Retinal pigment epithelial cell (primary cell): ENCODE measurements at regions not wholly inside any gene's neighbourhood (a gene's known extent, or its start where the extent isn't known, plus 50 kb on each side); places are given as distances from the start of the nearest gene placed in this dataset.

ENCODE experiments used
- DNase-seq: peaks from one replicate; pipeline ENCODE4 v3.0.0-alpha.2; 2010; ENCODE audit warnings: low read depth
- H3K4me3 ChIP-seq: 2 replicates; pipeline ENCODE4 v1.5.1; 2011; ENCODE audit warnings: mild to moderate bottlenecking, low read length, control low read depth, moderate library complexity
- TF ChIP-seq, protein P1 (sequence below): conservative IDR thresholded peaks from 2 replicates; pipeline ENCODE4 v1.5.1; 2011; ENCODE audit warnings: low read depth, low read length, control low read depth, inconsistent platforms

- H3K4me3 ChIP-seq: no peak overlapping the region
- TF ChIP-seq, protein P1, sequence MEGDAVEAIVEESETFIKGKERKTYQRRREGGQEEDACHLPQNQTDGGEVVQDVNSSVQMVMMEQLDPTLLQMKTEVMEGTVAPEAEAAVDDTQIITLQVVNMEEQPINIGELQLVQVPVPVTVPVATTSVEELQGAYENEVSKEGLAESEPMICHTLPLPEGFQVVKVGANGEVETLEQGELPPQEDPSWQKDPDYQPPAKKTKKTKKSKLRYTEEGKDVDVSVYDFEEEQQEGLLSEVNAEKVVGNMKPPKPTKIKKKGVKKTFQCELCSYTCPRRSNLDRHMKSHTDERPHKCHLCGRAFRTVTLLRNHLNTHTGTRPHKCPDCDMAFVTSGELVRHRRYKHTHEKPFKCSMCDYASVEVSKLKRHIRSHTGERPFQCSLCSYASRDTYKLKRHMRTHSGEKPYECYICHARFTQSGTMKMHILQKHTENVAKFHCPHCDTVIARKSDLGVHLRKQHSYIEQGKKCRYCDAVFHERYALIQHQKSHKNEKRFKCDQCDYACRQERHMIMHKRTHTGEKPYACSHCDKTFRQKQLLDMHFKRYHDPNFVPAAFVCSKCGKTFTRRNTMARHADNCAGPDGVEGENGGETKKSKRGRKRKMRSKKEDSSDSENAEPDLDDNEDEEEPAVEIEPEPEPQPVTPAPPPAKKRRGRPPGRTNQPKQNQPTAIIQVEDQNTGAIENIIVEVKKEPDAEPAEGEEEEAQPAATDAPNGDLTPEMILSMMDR: no peak
- no peak for DNase-seq
These were observed 296.4 kb upstream of the DLGAP1 start for GRCh38 chr18:4751523-4751922.

DNA sequence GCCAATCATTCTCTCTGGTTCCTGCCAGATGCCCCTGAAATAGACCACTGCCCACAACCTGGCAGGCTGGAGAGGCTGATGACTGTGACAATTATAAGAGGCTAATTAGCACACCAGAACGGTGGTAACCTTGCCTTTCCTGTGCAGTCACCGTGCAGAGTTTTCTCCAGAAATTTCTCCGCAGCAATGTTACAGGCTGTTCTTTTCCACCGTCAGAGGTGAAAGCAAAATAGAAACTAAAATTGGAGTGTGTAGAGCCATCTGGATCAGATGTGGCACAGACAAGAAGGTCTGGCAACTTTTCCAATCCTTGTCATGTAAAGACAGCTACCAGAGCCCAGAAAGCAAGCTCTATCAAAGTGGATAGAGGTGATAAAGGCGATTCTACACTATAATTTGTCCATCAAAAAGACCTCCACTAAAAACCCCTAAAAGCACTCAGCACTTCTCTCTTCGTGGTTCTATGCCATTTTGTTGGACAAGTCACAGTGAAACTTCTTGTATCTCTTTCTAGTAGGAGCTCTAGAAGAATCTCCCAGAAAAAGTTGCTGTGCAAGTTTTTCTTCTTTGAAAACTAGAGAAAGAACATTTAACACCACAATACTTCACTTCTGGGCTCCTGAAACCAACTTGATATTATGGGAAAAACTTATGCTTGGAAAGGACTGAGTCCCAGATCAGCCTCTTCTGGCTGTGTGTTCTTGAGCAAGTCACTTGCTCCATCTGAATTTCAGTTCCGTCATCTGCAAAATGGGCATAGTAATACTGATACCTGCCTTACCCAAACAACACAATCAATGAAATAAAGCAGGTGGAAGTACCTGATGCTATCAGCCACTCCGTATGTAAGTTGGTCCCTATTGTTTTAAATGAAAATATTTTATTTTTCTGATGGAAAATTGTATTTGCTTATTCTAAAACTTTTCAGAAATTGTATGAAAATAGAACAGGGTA is 295.6 kb upstream of the DLGAP1 start:
- TF ChIP-seq, protein P1: no peak
- DNase-seq: no peak
- H3K4me3 ChIP-seq: no peak overlapping the region

- TF ChIP-seq, protein P1: no peak
- no peak overlapping the region for H3K4me3 ChIP-seq
- no peak for DNase-seq
These were observed 293.9 kb upstream of the DLGAP1 start for GRCh38 chr18:4748975-4749374.

DNA sequence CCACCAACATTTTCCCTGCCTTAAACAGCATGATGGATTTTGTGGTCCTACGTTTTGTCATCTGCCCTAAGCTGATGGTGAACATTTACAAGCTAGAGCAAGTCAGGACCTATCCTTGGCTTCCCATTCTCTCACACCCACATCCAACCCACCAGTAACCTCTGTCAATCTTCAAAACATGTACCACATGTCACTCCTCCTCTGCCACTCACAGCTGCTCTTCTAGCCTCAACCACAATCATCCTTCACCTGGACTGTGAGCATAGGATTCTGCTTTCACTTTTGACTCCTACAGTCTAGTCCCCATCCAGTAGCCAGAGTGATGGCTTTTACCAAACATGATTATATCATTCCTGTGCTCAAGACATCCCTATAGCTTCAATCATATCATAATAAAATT is 279.8 kb upstream of the DLGAP1 start:
- H3K4me3 ChIP-seq: no peak overlapping the region
- no peak for DNase-seq
- TF ChIP-seq, protein P1: no peak

GRCh38 chr18:4734021-4734420 is 278.9 kb upstream of the DLGAP1 start:
- no peak overlapping the region for H3K4me3 ChIP-seq
- TF ChIP-seq, protein P1: no peak
- DNase-seq: no peak

DNA sequence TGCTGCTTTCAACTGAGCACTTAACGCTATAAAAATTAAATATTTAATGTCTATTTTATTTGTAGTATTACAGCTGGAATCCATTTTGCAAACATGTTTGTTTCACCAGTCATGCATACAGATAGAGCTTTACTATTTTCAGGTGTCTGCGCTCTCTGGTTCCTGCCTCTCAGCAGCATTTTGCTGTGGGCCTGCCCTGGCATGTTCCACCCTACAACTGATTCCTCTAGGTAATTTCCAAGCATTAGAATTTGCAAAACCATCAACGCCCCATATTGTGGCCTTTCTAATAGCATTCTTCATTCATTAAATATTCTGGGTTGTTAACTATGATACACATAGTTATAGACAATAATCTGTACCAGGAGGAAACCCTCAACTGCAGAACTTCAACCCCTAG is 266.4 kb upstream of the DLGAP1 start:
- TF ChIP-seq, protein P1: no peak
- DNase-seq: no peak
- no peak overlapping the region for H3K4me3 ChIP-seq

GRCh38 chr18:4720518-4720917 is 265.4 kb upstream of the DLGAP1 start:
- TF ChIP-seq, protein P1: no peak

More at GRCh38 chr18:4720518-4720917, 265.4 kb upstream of the DLGAP1 start:
- no peak overlapping the region for H3K4me3 ChIP-seq
- no peak for DNase-seq
